ENCODE measurements at regions not wholly inside any gene's neighbourhood (a gene's known extent, or its start where the extent isn't known, plus 50 kb on each side); places are given as distances from the start of the nearest gene placed in this dataset.

GRCh38 chr3:45321607-45322391, 66.6 kb upstream of the LARS2 start:
- in situ Hi-C loops (cut with HindIII; ENCODE audit: low pct_unique_long_range_greater_than_20kb, low sequenced_read_pairs) = no loop called here
- no peak for DNase-seq (ENCODE audit: low read depth, low spot score)

DNA sequence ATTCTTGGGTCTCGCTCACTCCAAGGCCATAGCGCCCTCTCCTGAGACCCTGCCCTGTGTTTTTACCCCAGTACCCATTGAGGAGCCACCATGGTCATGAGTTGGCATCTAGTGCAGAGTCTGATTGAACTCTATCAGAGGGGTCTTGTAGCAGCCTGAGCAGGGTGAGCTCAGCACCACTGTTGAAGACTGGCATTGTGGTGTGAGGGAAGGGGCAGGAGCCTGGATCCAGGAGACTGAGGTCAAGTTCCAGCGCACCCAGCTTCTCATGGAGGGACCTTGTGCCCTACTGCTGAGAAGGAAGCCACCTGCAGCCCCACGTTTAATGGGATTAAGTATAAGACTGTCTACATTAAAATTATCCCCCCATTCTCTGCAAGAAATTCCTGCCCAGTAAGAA, 65.8 kb upstream of the LARS2 start:
- DNase-seq (ENCODE audit: low read depth, low spot score) = no peak
- in situ Hi-C loops (cut with HindIII; ENCODE audit: low pct_unique_long_range_greater_than_20kb, low sequenced_read_pairs) = no loop called here

DNA sequence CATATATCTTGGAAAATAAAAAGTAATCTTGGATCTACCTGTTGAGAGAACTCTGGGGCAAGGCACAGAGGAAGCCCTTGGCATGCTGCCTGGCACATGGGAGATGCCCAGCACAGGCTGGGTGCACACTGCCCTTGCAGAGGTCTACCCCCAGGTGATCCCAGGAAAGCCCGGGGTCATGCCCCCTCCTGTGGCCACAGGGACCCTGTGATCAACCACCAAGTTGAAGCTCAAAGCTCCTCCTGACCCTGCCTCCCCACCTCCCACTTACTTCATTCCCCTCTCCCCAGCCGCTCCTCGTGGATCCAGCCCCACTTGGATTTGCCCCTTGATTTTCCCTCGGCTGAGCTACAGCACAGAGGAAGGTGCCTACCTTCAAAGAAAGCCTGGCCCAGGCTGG, 62.7 kb upstream of the LARS2 start:
- in situ Hi-C loops (cut with HindIII; ENCODE audit: low pct_unique_long_range_greater_than_20kb, low sequenced_read_pairs) = no loop called here
- no peak for DNase-seq (ENCODE audit: low read depth, low spot score)

GRCh38 chr3:45329761-45330305, 58.5 kb upstream of the LARS2 start:
- no peak for DNase-seq (ENCODE audit: low read depth, low spot score)
- in situ Hi-C loops (cut with HindIII; ENCODE audit: low pct_unique_long_range_greater_than_20kb, low sequenced_read_pairs) = no loop called here

- in situ Hi-C loops (cut with HindIII; ENCODE audit: low pct_unique_long_range_greater_than_20kb, low sequenced_read_pairs) = no loop called here
- DNase-seq (ENCODE audit: low read depth, low spot score) = no peak
These were observed 57.7 kb upstream of the LARS2 start for GRCh38 chr3:45330510-45331295.

GRCh38 chr3:45332493-45332892, 55.9 kb upstream of the LARS2 start:
- in situ Hi-C loops (cut with HindIII; ENCODE audit: low pct_unique_long_range_greater_than_20kb, low sequenced_read_pairs) = no loop called here
- DNase-seq (ENCODE audit: low read depth, low spot score) = no peak

DNA sequence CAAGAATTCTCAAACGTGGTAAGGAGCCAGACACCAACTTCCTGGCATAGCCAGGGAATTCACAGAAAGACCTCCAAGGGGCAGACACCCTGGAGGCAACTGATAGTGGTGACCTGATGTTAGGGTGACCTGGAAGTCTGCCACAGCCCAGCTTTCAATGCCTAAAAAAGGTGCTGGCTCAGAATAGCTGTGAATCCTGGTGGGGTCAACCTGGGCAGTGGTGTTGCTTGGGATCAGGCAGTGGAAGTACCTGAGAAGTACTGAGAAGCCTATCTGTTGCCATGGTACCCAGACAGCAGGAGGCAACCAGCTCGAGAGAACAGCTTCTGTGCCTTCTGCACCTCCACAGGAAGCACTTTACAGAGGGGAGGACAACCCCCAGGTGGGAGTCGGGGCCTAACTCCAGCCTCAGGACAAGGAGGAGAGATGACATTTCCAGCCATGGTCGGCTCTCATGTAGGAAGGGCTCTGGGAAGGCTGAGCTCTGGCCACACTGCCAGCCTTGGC, 55.4 kb upstream of the LARS2 start:
- in situ Hi-C loops (cut with HindIII; ENCODE audit: low pct_unique_long_range_greater_than_20kb, low sequenced_read_pairs) = no loop called here
- DNase-seq (ENCODE audit: low read depth, low spot score) = no peak

- in situ Hi-C loops (cut with HindIII; ENCODE audit: low pct_unique_long_range_greater_than_20kb, low sequenced_read_pairs) = no loop called here
- DNase-seq (ENCODE audit: low read depth, low spot score) = no peak
These were observed 54.8 kb upstream of the LARS2 start for GRCh38 chr3:45333549-45333948.

DNA sequence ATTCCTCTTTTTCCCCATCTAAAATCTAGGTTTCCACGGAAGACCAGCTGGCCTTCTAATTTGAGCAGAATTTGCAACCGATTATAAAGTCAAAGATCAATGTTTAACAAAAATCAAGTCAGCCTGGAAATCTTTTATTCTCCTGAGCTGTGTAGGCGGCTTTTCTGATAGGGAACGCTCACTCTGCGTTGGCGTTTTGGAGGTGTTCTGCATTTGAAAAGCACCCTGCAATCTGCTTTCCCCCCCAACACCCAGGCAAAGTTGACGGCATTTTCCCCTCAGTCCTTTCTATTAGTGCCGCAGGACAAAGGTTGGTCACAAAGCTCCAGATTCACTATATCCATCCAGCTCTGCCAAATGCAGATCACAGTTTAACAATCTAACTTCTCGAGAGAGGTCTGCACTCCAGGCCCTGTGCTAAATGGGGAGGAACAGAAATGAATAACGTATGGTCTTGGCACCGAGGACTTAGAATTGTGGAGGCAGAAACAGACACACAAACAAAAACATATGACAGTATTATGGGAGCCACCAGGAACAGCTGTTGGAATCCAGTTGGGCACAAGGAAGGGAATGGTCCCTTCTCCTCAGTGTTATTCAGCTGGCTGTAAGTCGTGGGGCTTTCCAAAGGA, 50.4 kb upstream of the LARS2 start:
- in situ Hi-C loops (cut with HindIII; ENCODE audit: low pct_unique_long_range_greater_than_20kb, low sequenced_read_pairs) = no loop called here
- no peak for DNase-seq (ENCODE audit: low read depth, low spot score)

All from SK-MEL-5 (cell line).